IMR-90 (cell line): ENCODE measurements at regions not wholly inside any gene's neighbourhood (a gene's known extent, or its start where the extent isn't known, plus 50 kb on each side); places are given as distances from the start of the nearest gene placed in this dataset.

Experiments
- CEBPB ChIP-seq: IDR thresholded peaks from 2 replicates; pipeline ENCODE4 v1.6.1; 2012; ENCODE audit warnings: low read depth, low read length, improper control_type of control experiment
- CTCF ChIP-seq: conservative IDR thresholded peaks from 2 replicates; pipeline ENCODE4 v1.5.1; 2012; ENCODE audit warnings: mild to moderate bottlenecking, low read depth, low read length, improper control_type of control experiment
- POLR2A ChIP-seq: IDR thresholded peaks from 2 replicates; pipeline ENCODE4 v1.6.1; 2012; ENCODE audit warnings: mild to moderate bottlenecking, low read depth, low read length
- RAD21 ChIP-seq: IDR thresholded peaks from 2 replicates; pipeline ENCODE4 v1.6.1; 2012; ENCODE audit warnings: low read length, improper control_type of control experiment

- TF ChIP-seq CTCF (no peak), POLR2A (no peak), RAD21 (no peak), CEBPB (no peak)
Observed at GRCh38 chr10:131692686-131693334, 208.0 kb upstream of the PPP2R2D start.
